ENCODE measurements at regions not wholly inside any gene's neighbourhood (a gene's known extent, or its start where the extent isn't known, plus 50 kb on each side); places are given as distances from the start of the nearest gene placed in this dataset.

DNA sequence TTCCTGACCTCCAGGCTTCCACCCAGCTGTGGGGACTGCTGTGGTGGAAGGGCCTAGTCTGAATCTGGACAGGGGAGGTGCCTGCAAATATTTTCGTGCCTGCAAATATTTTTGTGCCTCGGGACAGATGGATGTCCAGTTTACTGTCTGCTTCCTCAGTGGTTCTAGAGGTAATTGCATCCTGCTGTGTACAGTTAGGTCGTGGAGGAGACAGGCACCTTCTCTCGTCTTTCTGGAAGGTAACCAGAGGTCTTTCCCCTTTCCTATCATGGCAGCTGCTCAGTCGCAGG lies 53.8 kb upstream of the TINAGL1 start:
- TF ChIP-seq ZNF274 (IDR thresholded peaks at IDR 0.05; ENCODE audit: low read depth, low read length) = no peak
- no peak for TF ChIP-seq YY1 (IDR thresholded peaks at IDR 0.05; ENCODE audit: insufficient read depth, insufficient read length)
- TF ChIP-seq SUZ12 (IDR thresholded peaks at IDR 0.05; ENCODE audit: extremely low read depth, insufficient read depth, insufficient read length) = no peak

Data from NT2/D1 (cell line).